NCI-H146 treated with DMSO at 0.1 percent for 48 hours (cell line): ENCODE measurements at regions not wholly inside any gene's neighbourhood (a gene's known extent, or its start where the extent isn't known, plus 50 kb on each side); places are given as distances from the start of the nearest gene placed in this dataset.

Experiments
- DNase-seq: peaks from one replicate; lab custom pipeline; 2025; ENCODE audit not compliant: unreplicated experiment; lab: John Stamatoyannopoulos, UW

- DNase-seq = no peak
Measured at GRCh38 chrX:124518885-124519284, 172.5 kb downstream of the SH2D1A start.

- DNase-seq = no peak
Measured at GRCh38 chrX:124524852-124525251, 178.5 kb downstream of the SH2D1A start.

GRCh38 chrX:124529786-124530185 lies 183.4 kb downstream of the SH2D1A start:
- no peak for DNase-seq

- DNase-seq = no peak
Measured at GRCh38 chrX:124530803-124531202, 184.4 kb downstream of the SH2D1A start.

GRCh38 chrX:124534536-124534935 lies 188.2 kb downstream of the SH2D1A start:
- DNase-seq = peak; percentile 72

GRCh38 chrX:124540474-124540873 lies 194.1 kb downstream of the SH2D1A start:
- DNase-seq = no peak

GRCh38 chrX:124548571-124548970 lies 202.2 kb downstream of the SH2D1A start:
- DNase-seq = peak; percentile 22

- DNase-seq = no peak
Measured at GRCh38 chrX:124555036-124555595, 208.8 kb downstream of the SH2D1A start.

- no peak for DNase-seq
Measured at GRCh38 chrX:124557976-124558375, 211.6 kb downstream of the SH2D1A start.

- no peak for DNase-seq
Measured at GRCh38 chrX:124573468-124573867, 227.1 kb downstream of the SH2D1A start.

- no peak for DNase-seq
Measured at GRCh38 chrX:124592744-124593143, 246.4 kb downstream of the SH2D1A start.

GRCh38 chrX:124594017-124594651 lies 247.8 kb downstream of the SH2D1A start:
- DNase-seq = no peak

- DNase-seq = no peak
Measured at GRCh38 chrX:124605511-124605910, 259.1 kb downstream of the SH2D1A start.

- no peak for DNase-seq
Measured at GRCh38 chrX:124606724-124607123, 260.4 kb downstream of the SH2D1A start.

- DNase-seq = no peak
Measured at GRCh38 chrX:124619710-124620109, 273.3 kb downstream of the SH2D1A start.

GRCh38 chrX:124634363-124634762 lies 288.0 kb downstream of the SH2D1A start:
- DNase-seq = no peak

- DNase-seq = no peak
Measured at GRCh38 chrX:124641737-124642491, 295.6 kb downstream of the SH2D1A start.

GRCh38 chrX:124646403-124646802 lies 300.0 kb downstream of the SH2D1A start:
- DNase-seq = no peak

GRCh38 chrX:124651031-124651430 lies 304.7 kb downstream of the SH2D1A start:
- DNase-seq = peak; percentile 45

GRCh38 chrX:124665621-124666400 lies 319.4 kb downstream of the SH2D1A start:
- peak; percentile 36 for DNase-seq

GRCh38 chrX:124679199-124679598 lies 332.8 kb downstream of the SH2D1A start:
- no peak for DNase-seq

GRCh38 chrX:124680287-124680686 lies 333.9 kb downstream of the SH2D1A start:
- no peak for DNase-seq
